HL-60 (cell line): ENCODE measurements at regions not wholly inside any gene's neighbourhood (a gene's known extent, or its start where the extent isn't known, plus 50 kb on each side); places are given as distances from the start of the nearest gene placed in this dataset.

Experiments used
- TF ChIP-seq, protein P1 (sequence below): IDR thresholded peaks from 2 replicates; pipeline ENCODE4 v1.6.1; 2012; ENCODE audit warnings: low read depth; ENCODE audit not compliant: insufficient replicate concordance
- TF ChIP-seq, protein P2 (sequence below): IDR thresholded peaks from one replicate; pipeline ENCODE4 v1.5.1; 2011; ENCODE audit warnings: low read length, control low read depth, inconsistent platforms; ENCODE audit not compliant: insufficient read depth

- TF ChIP-seq, protein P1, sequence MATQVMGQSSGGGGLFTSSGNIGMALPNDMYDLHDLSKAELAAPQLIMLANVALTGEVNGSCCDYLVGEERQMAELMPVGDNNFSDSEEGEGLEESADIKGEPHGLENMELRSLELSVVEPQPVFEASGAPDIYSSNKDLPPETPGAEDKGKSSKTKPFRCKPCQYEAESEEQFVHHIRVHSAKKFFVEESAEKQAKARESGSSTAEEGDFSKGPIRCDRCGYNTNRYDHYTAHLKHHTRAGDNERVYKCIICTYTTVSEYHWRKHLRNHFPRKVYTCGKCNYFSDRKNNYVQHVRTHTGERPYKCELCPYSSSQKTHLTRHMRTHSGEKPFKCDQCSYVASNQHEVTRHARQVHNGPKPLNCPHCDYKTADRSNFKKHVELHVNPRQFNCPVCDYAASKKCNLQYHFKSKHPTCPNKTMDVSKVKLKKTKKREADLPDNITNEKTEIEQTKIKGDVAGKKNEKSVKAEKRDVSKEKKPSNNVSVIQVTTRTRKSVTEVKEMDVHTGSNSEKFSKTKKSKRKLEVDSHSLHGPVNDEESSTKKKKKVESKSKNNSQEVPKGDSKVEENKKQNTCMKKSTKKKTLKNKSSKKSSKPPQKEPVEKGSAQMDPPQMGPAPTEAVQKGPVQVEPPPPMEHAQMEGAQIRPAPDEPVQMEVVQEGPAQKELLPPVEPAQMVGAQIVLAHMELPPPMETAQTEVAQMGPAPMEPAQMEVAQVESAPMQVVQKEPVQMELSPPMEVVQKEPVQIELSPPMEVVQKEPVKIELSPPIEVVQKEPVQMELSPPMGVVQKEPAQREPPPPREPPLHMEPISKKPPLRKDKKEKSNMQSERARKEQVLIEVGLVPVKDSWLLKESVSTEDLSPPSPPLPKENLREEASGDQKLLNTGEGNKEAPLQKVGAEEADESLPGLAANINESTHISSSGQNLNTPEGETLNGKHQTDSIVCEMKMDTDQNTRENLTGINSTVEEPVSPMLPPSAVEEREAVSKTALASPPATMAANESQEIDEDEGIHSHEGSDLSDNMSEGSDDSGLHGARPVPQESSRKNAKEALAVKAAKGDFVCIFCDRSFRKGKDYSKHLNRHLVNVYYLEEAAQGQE, result no peak
- TF ChIP-seq, protein P2, sequence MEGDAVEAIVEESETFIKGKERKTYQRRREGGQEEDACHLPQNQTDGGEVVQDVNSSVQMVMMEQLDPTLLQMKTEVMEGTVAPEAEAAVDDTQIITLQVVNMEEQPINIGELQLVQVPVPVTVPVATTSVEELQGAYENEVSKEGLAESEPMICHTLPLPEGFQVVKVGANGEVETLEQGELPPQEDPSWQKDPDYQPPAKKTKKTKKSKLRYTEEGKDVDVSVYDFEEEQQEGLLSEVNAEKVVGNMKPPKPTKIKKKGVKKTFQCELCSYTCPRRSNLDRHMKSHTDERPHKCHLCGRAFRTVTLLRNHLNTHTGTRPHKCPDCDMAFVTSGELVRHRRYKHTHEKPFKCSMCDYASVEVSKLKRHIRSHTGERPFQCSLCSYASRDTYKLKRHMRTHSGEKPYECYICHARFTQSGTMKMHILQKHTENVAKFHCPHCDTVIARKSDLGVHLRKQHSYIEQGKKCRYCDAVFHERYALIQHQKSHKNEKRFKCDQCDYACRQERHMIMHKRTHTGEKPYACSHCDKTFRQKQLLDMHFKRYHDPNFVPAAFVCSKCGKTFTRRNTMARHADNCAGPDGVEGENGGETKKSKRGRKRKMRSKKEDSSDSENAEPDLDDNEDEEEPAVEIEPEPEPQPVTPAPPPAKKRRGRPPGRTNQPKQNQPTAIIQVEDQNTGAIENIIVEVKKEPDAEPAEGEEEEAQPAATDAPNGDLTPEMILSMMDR, result no peak
Observed at GRCh38 chr9:107940616-107941595, 451.3 kb upstream of the KLF4 start.
